ENCODE measurements at regions not wholly inside any gene's neighbourhood (a gene's known extent, or its start where the extent isn't known, plus 50 kb on each side); places are given as distances from the start of the nearest gene placed in this dataset.

DNA sequence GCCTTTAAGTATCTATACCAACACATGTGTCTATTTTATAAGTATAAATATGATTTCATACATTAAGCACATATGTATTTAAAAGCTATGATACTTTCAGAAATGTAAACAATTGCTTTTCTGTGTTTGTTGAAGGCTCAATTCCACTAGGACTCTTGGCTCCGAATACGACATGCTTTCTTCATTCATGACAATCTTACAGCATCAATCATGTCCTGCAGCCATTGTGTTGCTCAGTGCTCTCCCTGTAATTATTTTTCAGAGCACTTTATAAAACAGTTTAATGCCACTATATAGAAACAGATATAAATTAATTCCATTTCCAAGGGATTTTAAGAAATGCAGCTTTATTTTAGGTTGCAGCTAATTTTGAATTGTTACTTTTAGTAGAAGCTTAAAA lies 167.3 kb downstream of the TAF11L14 start:
- TF ChIP-seq EZH2 (IDR thresholded peaks at IDR 0.05; ENCODE audit: insufficient read depth, poor library complexity, severe bottlenecking): no peak
- no peak for TF ChIP-seq EZH2phosphoT487 (IDR thresholded peaks at IDR 0.05; ENCODE audit: insufficient read depth, low read depth)
